ENCODE measurements at regions not wholly inside any gene's neighbourhood (a gene's known extent, or its start where the extent isn't known, plus 50 kb on each side); places are given as distances from the start of the nearest gene placed in this dataset.

GRCh38 chr2:9123069-9123468 is 83.5 kb upstream of the ASAP2 start:
- no peaks in the 10 kb centered on the region for H4K20me1 ChIP-seq (ENCODE audit: control insufficient read depth, extremely low read depth, insufficient read depth, low read length)
- H3K4me2 ChIP-seq (ENCODE audit: control insufficient read depth, extremely low read depth, insufficient read depth, low read depth, low read length): no peak overlapping the region
- no peaks in the 10 kb centered on the region for H3K79me2 ChIP-seq (ENCODE audit: control insufficient read depth, insufficient read depth, low read length)
- H3K9me1 ChIP-seq (ENCODE audit: control insufficient read depth, extremely low read depth, insufficient read depth, low read length): no peaks in the 10 kb centered on the region
- H3K27me3 ChIP-seq (ENCODE audit: control insufficient read depth, extremely low read depth, insufficient read depth, low read length): no peaks in the 10 kb centered on the region
- H3K36me3 ChIP-seq (ENCODE audit: control insufficient read depth in 2 of 2, extremely low read depth in 1 of 2, insufficient read depth in 2 of 2, low read length in 2 of 2): no peaks in the 10 kb centered on the region
- DNase-seq (ENCODE audit: low read depth, low spot score) (no peak), FAIRE-seq (no peak)
- H3K4me3 ChIP-seq (ENCODE audit: control insufficient read depth in 2 of 3, extremely low read depth in 1 of 3, insufficient read depth in 2 of 3, low read depth in 1 of 3, low read length in 3 of 3): no peak overlapping the region
- no peak overlapping the region for H3K9ac ChIP-seq (ENCODE audit: control insufficient read depth, extremely low read depth, insufficient read depth, low read length)
- H3K27ac ChIP-seq (ENCODE audit: control insufficient read depth, insufficient read depth, low read length): no peak overlapping the region
- dilution Hi-C loops (cut with MboI; ENCODE audit: extremely low pct_ligation_motif_present, low sequenced_read_pairs): no loop called here
- no peak overlapping the region for H2AFZ ChIP-seq (ENCODE audit: control insufficient read depth, low read length)
- no peak for TF ChIP-seq CTCF (optimal IDR thresholded peaks at IDR 0.05 in 1 of 3, IDR thresholded peaks at IDR 0.05 in 1 of 3, conservative IDR thresholded peaks at IDR 0.05 in 1 of 3; ENCODE audit: extremely low read depth in 1 of 3, insufficient read depth in 2 of 3, low read length in 3 of 3)
- TF ChIP-seq EZH2 (IDR thresholded peaks at IDR 0.05; ENCODE audit: low read length): no peak
- H3K9me3 ChIP-seq (ENCODE audit: control insufficient read depth, low read depth, low read length): no peaks in the 10 kb centered on the region
- H3K4me1 ChIP-seq (ENCODE audit: control insufficient read depth, extremely low read depth, insufficient read depth, low read length): no peaks in the 10 kb centered on the region

GRCh38 chr2:9122367-9122766 is 84.2 kb upstream of the ASAP2 start:
- Histone ChIP-seq H3K9me1 (ENCODE audit: control insufficient read depth, extremely low read depth, insufficient read depth, low read length) (no peaks in the 10 kb centered on the region), H3K4me3 (ENCODE audit: control insufficient read depth in 2 of 3, extremely low read depth in 1 of 3, insufficient read depth in 2 of 3, low read depth in 1 of 3, low read length in 3 of 3) (no peak overlapping the region), H4K20me1 (ENCODE audit: control insufficient read depth, extremely low read depth, insufficient read depth, low read length) (no peaks in the 10 kb centered on the region), H3K4me1 (ENCODE audit: control insufficient read depth, extremely low read depth, insufficient read depth, low read length) (no peaks in the 10 kb centered on the region), H3K27ac (ENCODE audit: control insufficient read depth, insufficient read depth, low read length) (no peak overlapping the region), H3K4me2 (ENCODE audit: control insufficient read depth, extremely low read depth, insufficient read depth, low read depth, low read length) (no peak overlapping the region), H3K9me3 (ENCODE audit: control insufficient read depth, low read depth, low read length) (no peaks in the 10 kb centered on the region), H3K9ac (ENCODE audit: control insufficient read depth, extremely low read depth, insufficient read depth, low read length) (no peak overlapping the region), H3K79me2 (ENCODE audit: control insufficient read depth, insufficient read depth, low read length) (no peaks in the 10 kb centered on the region), H2AFZ (ENCODE audit: control insufficient read depth, low read length) (no peak overlapping the region), H3K27me3 (ENCODE audit: control insufficient read depth, extremely low read depth, insufficient read depth, low read length) (no peaks in the 10 kb centered on the region), H3K36me3 (ENCODE audit: control insufficient read depth in 2 of 2, extremely low read depth in 1 of 2, insufficient read depth in 2 of 2, low read length in 2 of 2) (no peaks in the 10 kb centered on the region)
- no peak for TF ChIP-seq EZH2 (IDR thresholded peaks at IDR 0.05; ENCODE audit: low read length)
- TF ChIP-seq CTCF (optimal IDR thresholded peaks at IDR 0.05 in 1 of 3, IDR thresholded peaks at IDR 0.05 in 1 of 3, conservative IDR thresholded peaks at IDR 0.05 in 1 of 3; ENCODE audit: extremely low read depth in 1 of 3, insufficient read depth in 2 of 3, low read length in 3 of 3): no peak
- dilution Hi-C loops (cut with MboI; ENCODE audit: extremely low pct_ligation_motif_present, low sequenced_read_pairs): no loop called here
- FAIRE-seq: no peak
- DNase-seq (ENCODE audit: low read depth, low spot score): no peak

Data from keratinocyte (primary cell).